GM12865 (cell line): ENCODE measurements at regions not wholly inside any gene's neighbourhood (a gene's known extent, or its start where the extent isn't known, plus 50 kb on each side); places are given as distances from the start of the nearest gene placed in this dataset.

Experiments
- DNase-seq: peaks from one replicate; pipeline ENCODE4 v3.0.0; 2010; ENCODE audit warnings: low read depth
- H3K4me3 ChIP-seq: 2 replicates; pipeline ENCODE4 v1.5.1; 2011; ENCODE audit warnings: mild to moderate bottlenecking, low read depth, low read length, control low read depth
- CTCF ChIP-seq: IDR thresholded peaks from 2 replicates; pipeline ENCODE4 v1.5.1; 2011; ENCODE audit warnings: low read length, control low read depth, low read depth, inconsistent platforms; ENCODE audit not compliant: insufficient read depth; ENCODE audit errors: missing control alignments

DNA sequence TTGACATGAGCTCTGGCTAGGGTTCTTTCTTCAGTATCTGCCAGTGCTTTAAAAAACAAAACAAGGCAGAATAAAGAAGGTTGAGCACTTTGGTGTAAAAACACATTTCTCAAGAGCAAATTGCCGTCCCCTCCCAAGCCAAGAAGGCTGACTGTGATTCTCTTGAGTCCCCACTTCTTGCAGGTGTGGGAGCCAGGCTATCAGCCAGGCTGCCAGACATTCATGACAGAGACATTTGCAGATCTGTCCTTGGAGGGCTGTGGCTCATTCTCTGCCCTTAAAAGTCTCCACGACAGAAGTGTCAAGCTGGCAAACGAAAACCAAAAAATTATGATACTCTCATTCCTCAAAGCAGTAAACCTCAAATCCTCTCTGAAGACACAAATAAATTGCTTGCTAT lies 749.3 kb upstream of the HS6ST1 start:
- no peak for TF ChIP-seq CTCF

GRCh38 chr2:129068543-129068942 lies 749.9 kb upstream of the HS6ST1 start:
- no peak for DNase-seq
- H3K4me3 ChIP-seq: no peak overlapping the region
- no peak for TF ChIP-seq CTCF

More for the DNA sequence above, 749.3 kb upstream of the HS6ST1 start:
- no peak overlapping the region for H3K4me3 ChIP-seq
- no peak for DNase-seq

- no peak overlapping the region for H3K4me3 ChIP-seq
- no peak for DNase-seq
- no peak for TF ChIP-seq CTCF
These were observed 751.4 kb upstream of the HS6ST1 start for GRCh38 chr2:129069875-129070594.

GRCh38 chr2:129070663-129071062 lies 752.0 kb upstream of the HS6ST1 start:
- no peak for DNase-seq
- TF ChIP-seq CTCF: no peak
- no peak overlapping the region for H3K4me3 ChIP-seq

- no peak for DNase-seq
- no peak for TF ChIP-seq CTCF
- H3K4me3 ChIP-seq: no peak overlapping the region
These were observed 752.9 kb upstream of the HS6ST1 start for GRCh38 chr2:129071531-129071930.

DNA sequence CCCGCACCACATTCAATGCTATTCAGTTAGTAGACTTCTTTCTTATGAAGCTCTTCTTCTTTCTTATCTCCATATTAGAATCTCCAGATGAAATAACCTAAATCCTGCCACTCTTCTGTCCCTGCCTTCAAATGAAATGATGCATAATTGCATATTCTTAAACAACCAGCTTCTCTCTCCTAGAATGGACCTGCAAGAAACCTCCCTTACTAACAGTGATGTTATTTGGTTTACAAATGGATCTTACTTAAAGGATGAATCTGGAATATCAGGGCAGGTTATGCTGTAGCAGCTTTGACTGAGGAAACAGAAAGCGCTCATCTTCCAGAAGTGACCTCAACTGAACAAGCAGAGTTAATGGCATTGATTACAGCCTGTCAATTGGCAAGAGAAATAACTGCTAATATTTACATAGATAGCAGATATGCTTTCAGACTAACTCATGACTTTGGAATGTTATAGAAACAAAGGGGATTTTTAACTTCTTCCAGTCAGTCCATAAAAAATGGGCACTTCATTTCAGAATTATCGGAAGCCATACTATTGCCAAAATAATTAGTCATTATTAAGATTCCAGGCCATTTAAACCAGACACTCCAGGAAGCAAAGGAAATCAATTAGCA lies 755.7 kb upstream of the HS6ST1 start:
- no peak overlapping the region for H3K4me3 ChIP-seq
- TF ChIP-seq CTCF: no peak
- DNase-seq: no peak

DNA sequence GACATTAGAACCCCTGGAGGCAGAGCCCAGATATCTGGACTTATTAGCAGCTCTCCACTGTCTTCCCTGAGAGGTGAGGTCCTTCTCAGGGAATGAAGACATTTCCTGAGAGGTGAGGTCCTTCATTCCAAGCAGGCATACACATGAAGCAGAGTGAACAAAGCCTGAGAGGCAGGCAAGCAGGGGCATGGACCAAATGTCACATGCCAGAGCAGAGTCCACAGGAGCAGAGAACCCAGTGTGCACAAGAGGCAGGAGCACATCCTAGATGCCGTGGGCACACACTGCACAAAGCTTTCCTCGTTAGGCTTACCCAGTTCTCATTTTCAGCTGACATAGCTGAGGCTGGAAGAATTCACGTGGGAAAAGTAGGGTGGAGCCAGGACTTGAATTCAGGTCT lies 759.9 kb upstream of the HS6ST1 start:
- no peak for TF ChIP-seq CTCF
- no peak overlapping the region for H3K4me3 ChIP-seq
- DNase-seq: no peak
